Cardiac muscle cell (in vitro differentiated cells and primary cell): ENCODE measurements at regions not wholly inside any gene's neighbourhood (a gene's known extent, or its start where the extent isn't known, plus 50 kb on each side); places are given as distances from the start of the nearest gene placed in this dataset.

ENCODE experiments used
- DNase-seq, 2 donors: peaks; one replicate each; pipeline versions ENCODE4 v3.0.0 to v3.0.0-alpha.2; 2010 to 2017; ENCODE audit warnings: low read depth in 1 of 2, low spot score in 1 of 2
- H3K27ac ChIP-seq: fragments of 200-600 bp; sonication (generic); 2 replicates; pipeline ENCODE4 v1.5.1; 2016
- H3K27me3 ChIP-seq: fragments of 200-600 bp; sonication (generic); 2 replicates; pipeline ENCODE4 v1.6.0; 2016; ENCODE audit warnings: control low read depth
- H3K36me3 ChIP-seq: fragments of 200-600 bp; sonication (generic); 2 replicates; pipeline ENCODE4 v1.5.1; 2016; ENCODE audit warnings: control low read depth
- H3K4me1 ChIP-seq: fragments of 200-600 bp; sonication (generic); 2 replicates; pipeline ENCODE4 v1.8.1; 2017; ENCODE audit warnings: low read depth, mild to moderate bottlenecking, mixed run types
- H3K4me3 ChIP-seq: fragments of 200-600 bp; sonication (generic); 2 replicates; pipeline ENCODE4 v1.5.1; 2016; ENCODE audit warnings: mild to moderate bottlenecking
- H3K9me3 ChIP-seq: fragments of 200-600 bp; sonication (generic); 2 replicates; pipeline ENCODE4 v1.5.1; 2017; ENCODE audit warnings: low read depth, mild to moderate bottlenecking, control low read depth
- CTCF ChIP-seq: IDR thresholded peaks from 2 replicates; pipeline ENCODE4 v1.5.1; 2012; ENCODE audit warnings: low read depth, mild to moderate bottlenecking, low read length

DNA sequence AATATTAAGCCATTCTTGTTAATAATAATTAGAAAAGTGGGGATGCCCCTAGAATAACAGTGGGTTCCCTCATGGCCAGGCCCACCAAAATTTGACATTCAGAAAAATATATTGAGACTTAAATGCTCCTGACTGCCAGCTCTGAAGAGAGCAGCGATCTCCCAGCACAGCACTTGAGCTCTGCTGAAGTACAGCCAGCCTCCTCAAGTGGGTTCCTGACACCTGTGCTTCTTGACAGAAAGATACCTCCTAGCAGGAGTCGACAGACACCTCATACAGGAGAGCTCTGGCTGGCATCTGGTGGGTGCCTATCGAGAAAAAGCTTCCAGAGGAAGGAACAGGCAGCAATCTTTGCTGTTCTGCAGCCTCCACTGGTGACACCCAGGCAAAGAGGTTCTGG is 261.5 kb downstream of the DTWD2 start:
- no peak for TF ChIP-seq CTCF
- Histone ChIP-seq H3K27me3 (no peaks in the 10 kb centered on the region), H3K4me1 (no peaks in the 10 kb centered on the region), H3K27ac (no peak overlapping the region), H3K9me3 (no peaks in the 10 kb centered on the region), H3K4me3 (no peak overlapping the region), H3K36me3 (no peaks in the 10 kb centered on the region)
- DNase-seq: peak in 1 of 2 donors; percentile 52

DNA sequence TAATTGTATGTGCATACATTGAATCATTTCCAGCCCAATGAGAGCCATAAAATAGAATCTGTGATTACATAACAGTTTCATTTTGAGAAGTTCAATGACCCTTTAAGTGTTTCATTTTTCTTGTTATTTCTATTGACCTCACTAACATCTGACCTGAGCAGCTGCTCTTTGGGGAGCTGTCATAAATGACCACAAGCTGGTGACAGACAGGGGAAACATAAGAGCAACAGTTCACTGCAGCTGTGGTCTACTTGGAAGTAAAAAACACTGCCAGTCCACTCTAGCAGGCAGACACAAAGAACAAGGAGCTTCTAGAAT is 265.4 kb downstream of the DTWD2 start:
- Histone ChIP-seq H3K27me3 (no peaks in the 10 kb centered on the region), H3K36me3 (no peaks in the 10 kb centered on the region), H3K27ac (no peak overlapping the region), H3K9me3 (no peaks in the 10 kb centered on the region), H3K4me3 (no peak overlapping the region), H3K4me1 (no peaks in the 10 kb centered on the region)
- TF ChIP-seq CTCF: no peak
- DNase-seq: no peak

DNA sequence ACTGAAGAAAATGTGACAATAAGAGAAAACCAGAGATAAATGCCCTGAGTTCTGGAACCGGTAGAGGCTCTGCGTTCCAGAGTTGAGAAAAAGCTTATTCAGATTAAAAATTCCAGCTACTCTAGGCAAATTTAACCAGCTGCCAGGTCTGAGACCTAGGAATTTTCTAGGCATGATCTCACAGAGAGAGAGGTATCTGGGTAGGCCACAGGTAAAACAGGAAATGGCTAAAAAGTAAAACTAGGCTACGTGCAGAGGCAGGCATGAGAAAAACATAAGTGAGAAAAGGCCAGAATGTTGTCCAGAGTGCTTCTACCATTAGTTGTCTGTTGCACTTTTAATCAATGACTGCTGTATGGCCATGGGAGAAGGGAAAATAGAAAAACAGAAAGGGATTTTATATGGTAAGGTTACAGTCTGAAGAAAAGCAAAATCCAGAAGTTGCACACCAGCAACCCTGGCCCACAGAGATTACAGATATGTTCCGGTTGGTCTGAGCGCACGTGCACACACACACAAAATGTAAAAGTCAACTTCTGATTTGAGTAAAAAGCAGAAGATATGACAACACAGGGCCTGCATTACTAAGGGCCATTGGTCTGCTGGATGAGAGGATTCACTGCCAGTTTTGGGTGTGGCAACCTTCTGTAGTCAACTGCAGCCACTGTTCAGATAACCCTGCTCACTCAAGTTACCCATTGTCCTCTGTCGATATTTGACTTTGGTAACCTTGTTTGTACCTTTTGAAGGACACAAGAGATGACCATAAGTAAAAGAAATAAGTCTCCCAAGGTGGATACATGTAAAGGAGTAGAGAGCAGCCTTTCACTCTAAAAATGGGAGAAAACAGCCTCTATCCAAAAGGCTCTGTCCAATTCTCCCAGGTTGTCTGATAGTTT is 266.0 kb downstream of the DTWD2 start:
- no peak for DNase-seq
- Histone ChIP-seq H3K27ac (no peak overlapping the region), H3K36me3 (no peaks in the 10 kb centered on the region), H3K27me3 (no peaks in the 10 kb centered on the region), H3K9me3 (no peaks in the 10 kb centered on the region), H3K4me1 (no peaks in the 10 kb centered on the region), H3K4me3 (no peak overlapping the region)
- TF ChIP-seq CTCF: no peak

GRCh38 chr5:118711727-118712126 is 276.6 kb downstream of the DTWD2 start:
- H3K4me1 ChIP-seq: no peaks in the 10 kb centered on the region
- no peak for DNase-seq
- TF ChIP-seq CTCF: no peak

DNA sequence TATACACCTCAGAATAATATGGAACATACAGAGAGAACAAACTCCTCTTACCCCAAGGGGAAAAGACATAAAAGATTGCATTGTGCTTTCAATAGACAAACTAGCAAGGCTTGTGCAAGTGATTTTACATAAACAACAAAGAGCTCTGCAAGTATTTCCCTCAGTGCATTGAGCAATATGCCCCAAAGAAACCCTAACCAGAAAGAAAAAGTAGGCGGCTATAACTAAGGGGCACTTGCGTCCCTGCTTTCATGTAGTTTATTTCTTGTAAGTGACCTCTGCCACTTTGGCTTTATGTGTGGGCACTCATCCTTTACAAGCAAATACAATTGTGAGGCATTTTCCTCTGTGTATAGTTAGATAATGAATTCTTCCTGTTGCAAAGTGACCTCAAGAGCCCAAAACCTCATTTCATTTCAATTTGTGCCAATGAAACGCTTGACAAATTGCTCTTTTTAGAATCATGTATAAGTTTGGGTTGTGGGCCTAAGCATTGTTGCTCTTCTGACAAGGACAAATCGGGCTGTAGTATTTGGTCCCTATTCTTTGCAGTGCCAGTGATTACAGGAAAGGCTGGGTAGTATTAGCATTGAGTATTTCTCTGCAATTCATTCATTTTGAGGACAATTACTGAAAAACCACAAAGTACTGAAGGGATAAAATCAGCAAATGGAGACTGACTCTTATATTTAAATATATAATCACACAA is 282.2 kb downstream of the DTWD2 start:
- Histone ChIP-seq H3K36me3 (no peaks in the 10 kb centered on the region), H3K4me3 (no peak overlapping the region), H3K27me3 (no peaks in the 10 kb centered on the region), H3K27ac (no peak overlapping the region), H3K4me1 (no peaks in the 10 kb centered on the region), H3K9me3 (no peaks in the 10 kb centered on the region)
- no peak for DNase-seq
- TF ChIP-seq CTCF: no peak

More at GRCh38 chr5:118711727-118712126, 276.6 kb downstream of the DTWD2 start:
- no peak overlapping the region for H3K27ac ChIP-seq
- H3K9me3 ChIP-seq: no peaks in the 10 kb centered on the region
- no peaks in the 10 kb centered on the region for H3K27me3 ChIP-seq
- H3K4me3 ChIP-seq: no peak overlapping the region
- H3K36me3 ChIP-seq: no peaks in the 10 kb centered on the region
